ENCODE measurements at regions not wholly inside any gene's neighbourhood (a gene's known extent, or its start where the extent isn't known, plus 50 kb on each side); places are given as distances from the start of the nearest gene placed in this dataset.

DNA sequence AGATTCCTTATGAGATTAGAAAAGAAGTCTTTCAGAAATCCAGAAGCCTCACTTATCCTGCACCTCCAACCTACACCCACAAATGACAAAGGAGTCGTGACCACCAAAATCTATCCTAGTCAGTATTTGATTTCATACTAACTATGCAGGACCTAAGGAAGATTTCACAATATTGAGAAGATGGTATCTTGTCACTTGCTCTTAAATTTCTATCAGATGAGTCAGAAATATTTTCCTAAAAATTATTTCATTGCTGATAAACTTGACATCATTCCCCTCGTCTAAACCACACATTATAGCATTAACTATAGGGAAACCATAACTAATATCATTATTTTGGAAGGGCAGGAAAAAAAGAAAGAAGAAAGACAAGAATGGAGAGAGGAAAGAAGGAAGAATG, 138.0 kb upstream of the THBS1 start:
- DNase-seq (ENCODE audit: low spot score), result no peak

DNA sequence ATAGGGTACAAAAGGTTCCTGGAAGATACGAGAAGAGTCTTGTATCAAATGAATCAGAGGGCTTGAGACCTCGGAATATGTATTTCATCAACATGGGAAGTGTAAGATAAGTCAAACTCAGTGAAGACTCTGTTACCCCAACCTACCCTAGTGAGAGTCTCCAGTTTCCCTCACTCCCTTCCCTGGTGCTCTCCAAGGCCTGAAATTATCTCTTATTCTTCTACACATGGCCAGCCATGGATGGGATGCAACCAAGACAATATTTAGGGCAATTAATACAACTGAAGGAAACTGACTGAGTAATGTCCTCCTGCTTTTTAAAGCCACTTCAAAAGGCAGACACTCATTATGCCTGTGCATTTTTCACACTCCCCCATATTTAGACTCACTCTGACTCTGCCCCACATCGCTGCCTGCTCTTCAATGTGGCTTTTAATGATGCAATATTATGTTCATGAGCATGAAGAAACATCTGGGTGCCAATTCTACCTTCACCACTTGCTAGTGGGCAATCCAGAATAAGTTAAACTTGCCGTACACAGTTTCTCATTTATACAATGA, 137.1 kb upstream of the THBS1 start:
- DNase-seq (ENCODE audit: low spot score), result no peak

DNA sequence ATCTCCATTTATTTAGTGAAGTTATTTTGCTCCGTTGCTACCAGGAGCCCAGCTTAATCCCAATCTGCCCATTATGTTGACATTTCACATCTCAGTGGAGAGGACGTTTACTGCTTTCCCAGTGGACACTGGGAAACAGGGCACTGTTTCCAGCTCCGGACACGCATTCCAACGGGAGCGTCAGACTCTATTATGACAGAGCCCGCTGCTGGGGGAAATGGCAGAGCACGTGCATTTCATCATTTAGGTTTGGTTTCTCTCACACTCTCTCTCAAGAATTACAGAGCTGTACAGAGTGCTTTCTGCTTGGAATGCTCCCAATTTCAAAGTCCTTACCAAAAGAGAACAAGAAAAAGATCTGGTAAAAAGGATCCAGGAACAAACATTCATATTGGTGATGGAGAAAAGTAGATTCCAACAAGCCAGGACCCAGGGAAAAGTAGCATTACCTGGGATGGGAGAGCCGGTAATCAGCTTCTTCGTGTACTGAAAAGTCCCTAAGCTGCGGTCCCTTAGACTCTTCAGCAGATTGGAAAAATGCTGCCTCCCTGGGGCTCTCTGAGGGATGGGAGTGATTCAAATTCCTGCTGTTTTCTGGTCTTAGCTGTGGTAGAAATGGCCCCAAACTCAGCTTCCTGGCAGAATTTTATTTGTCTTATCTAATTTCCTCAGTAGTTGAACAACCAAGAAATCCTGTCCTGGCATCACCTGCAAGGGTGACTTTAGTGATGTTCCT, 136.0 kb upstream of the THBS1 start:
- no peak for DNase-seq (ENCODE audit: low spot score)

DNA sequence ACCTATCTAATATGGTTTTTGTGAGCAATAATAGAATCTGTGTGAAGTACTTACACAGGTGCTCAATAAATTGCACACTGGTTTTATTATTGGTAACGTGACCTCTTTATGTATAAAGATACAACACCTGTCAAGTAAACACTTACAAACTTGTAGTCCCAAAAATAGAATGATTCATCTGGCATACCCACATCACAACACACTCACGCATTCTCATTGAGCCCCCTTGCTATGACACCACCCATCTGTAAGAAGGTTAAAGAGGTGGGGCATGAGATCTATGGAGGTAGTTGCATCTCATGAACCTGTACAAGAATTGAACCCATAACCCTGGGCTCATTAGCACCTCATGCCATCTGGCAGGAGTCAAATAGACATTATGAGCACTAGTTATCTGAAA, 134.9 kb upstream of the THBS1 start:
- no peak for DNase-seq (ENCODE audit: low spot score)

DNA sequence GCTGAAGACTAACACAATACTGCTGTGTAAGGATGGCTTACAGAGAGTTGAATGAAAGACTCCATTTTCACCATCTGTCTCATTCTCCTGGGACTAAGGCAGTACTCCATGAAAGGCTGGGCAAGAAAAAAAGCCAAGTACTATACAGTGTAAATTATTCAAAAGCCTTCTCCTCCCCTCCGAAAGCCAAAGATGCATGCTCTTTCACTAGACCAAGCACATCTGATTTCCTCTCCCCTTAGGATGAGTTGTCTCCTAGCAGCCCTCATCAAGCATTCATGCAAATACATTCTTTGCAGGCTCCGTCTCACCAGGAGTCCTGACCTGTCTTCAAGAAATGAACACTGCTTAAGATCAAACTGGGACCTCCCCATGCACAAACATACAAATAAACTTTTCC, 133.5 kb upstream of the THBS1 start:
- DNase-seq (ENCODE audit: low spot score), result no peak

DNA sequence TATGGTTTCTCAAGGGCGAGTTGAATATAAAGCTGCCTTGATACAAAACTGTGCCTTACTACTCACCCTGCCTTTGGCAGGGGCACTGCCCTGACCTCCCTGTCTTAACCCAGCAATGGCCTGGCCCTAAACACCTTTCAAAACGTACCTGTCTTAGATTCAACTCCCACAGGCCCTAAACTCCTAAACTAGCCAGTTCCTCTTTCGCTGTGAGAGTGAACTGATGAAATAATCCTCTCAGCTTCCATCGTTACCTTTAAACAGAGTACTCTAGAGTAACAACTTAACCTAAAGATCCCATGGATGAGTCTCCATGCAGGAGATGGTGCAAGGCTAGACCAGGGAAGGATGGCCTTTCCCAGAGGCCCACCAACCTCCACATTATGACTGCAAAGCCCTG, 133.0 kb upstream of the THBS1 start:
- no peak for DNase-seq (ENCODE audit: low spot score)

DNA sequence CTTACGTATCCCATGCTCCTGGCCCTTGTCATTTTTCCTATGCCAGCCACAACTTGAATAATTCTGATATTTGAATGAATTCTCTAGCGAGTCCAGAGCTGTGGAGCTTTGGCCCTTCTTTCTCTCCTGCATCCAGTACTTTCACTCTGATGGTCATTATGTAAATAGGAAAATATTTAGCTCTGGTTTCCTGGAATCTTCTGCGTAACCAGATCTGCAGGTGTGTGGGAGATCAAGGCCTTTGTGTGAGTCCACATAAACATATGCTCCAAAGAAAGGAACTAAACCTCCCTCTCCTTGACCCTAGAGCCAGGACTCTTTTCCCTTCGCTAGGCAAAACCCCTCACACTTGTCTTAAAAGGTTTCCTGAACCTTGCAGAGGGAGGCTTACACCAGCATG, 132.5 kb upstream of the THBS1 start:
- DNase-seq (ENCODE audit: low spot score), result no peak

DNA sequence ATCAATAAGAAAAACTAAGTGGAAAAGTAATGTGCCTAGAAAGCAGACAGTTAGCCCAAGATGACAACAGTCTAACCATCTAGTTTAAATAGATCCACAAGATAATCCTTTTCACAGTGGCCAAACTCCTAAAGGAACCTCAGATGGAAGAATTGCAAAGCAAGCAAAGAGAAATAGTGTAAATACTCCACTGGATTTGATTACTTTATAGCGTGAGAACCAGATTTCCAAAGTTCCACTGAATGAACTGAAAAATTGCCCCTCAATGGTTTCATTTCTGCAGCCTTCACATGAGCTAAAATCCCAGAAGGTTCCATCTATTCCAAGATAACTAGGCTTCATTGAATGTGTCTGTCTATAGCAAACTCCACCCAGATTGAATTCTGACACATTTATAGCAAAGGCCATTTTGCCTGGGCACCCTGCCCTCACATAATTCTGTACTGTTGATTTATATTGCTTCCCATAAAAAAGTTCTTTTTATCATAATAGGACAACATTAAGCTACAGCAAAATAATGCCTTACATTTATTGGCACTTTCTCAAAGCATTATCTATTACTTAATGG, 129.7 kb upstream of the THBS1 start:
- peak; percentile 55 for DNase-seq (ENCODE audit: low spot score)

DNA sequence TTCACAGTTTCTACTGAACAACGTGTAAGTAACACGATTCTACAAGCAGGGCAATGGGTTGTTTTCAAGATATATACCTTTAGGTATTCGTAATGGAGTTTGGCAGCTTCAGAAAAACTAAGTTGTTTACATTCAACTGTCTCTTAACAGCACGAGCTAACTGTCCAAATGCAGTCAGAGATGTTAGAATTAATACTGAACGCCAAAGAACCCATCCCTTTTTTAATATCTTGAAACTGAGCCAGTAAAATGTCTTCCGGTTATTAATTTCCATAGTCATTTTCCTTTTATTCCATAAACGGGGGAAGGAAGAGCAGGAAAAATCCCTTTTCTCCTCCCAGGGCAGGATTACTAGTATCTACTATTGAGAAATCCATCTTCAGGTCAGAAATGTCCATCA, 129.0 kb upstream of the THBS1 start:
- no peak for DNase-seq (ENCODE audit: low spot score)

DNA sequence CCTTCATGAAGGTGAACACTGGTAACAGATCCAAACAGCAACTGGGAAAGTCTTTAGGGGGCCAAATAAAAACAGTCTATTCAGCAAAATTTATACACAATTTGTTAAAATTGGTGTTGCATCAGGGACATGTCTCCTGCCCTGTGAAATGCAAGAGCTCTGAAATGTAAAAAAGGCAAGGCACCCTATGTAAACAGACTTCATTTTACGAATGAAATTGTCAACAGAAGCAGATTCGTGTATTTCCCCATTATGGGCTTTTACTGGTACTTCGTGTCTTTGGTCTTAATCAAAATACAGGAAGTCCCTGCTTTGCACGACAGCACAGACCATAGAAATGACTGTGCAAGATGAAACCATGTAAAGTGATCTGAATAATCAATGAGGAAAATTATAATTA, 127.3 kb upstream of the THBS1 start:
- DNase-seq (ENCODE audit: low spot score), result no peak

DNA sequence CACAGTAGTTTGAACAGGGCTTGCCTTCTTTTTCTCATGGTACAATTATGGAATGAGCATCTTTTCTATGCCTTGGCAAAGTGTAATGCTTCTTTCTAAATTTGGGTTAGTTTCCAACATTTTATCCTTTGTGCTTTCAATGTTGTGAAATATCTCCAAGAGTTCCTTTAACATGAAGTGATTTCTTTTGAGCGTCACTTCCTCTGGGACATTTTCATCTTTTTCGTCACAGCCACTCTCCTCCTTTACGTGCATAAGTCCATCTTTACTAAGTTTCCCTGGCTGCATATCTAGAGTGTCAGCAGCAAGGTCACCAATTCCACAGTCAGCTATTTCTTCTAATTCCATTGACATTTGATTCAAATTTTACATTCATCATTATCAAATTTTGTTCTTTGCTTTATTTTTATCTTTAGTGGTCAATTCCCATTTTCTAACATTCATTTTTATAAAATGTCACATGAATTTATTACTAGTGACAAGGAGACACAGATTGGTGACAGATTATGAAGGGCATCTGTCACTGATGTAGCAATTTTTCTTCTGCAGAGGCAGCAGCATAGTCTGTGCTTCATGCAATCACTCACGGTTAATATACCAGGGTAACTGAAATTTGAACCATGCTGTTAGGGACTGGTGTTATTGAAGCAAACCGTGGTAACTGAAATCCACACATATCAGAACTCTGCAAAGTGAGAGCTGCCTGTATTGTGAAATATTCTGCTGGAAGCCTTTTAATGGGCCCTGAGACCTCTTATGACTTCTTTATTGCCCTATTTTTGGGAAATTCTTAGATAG, 126.5 kb upstream of the THBS1 start:
- DNase-seq (ENCODE audit: low spot score), result no peak

DNA sequence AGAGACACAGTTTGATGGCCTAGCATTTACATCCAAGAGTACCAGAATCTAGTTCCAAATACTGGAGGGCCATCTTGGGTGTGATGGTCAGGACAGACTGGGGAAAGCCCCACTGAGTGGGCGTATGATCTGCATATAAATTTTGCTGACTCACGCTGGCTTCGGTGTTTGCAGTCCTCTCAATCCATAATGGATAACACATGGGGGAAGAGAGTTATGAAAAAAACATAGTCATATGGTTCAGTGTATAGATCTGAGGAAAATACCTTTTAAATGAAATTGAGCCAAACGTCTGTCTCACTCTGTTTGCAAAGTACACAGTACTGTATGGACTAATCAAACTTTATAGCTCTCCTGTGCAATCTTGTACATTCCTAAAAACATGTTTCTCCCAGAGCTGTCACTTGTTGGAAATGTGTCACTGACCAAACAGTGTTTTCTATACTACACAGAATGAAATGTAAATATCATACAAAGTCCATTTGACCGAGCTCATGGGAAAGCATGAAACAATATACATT, 125.3 kb upstream of the THBS1 start:
- DNase-seq (ENCODE audit: low spot score), result no peak

DNA sequence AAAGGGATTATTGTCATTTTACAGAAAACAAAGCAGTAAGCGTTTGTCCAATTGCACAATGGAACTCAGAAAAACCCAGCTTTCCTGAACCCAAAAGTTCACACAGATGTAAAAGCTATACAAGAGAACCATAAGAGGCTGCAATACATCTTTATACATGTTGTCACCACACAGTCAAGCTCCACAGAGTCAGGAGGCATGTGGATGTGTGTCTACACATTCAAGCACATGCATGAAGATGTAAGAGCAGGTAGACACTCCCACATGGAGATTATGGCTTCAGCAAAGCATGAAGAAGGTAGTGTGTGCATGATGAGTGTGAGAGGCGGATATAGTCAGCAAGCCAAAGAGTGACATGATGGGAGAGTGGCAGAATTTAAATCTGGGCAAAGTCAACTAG, 124.7 kb upstream of the THBS1 start:
- DNase-seq (ENCODE audit: low spot score), result no peak

DNA sequence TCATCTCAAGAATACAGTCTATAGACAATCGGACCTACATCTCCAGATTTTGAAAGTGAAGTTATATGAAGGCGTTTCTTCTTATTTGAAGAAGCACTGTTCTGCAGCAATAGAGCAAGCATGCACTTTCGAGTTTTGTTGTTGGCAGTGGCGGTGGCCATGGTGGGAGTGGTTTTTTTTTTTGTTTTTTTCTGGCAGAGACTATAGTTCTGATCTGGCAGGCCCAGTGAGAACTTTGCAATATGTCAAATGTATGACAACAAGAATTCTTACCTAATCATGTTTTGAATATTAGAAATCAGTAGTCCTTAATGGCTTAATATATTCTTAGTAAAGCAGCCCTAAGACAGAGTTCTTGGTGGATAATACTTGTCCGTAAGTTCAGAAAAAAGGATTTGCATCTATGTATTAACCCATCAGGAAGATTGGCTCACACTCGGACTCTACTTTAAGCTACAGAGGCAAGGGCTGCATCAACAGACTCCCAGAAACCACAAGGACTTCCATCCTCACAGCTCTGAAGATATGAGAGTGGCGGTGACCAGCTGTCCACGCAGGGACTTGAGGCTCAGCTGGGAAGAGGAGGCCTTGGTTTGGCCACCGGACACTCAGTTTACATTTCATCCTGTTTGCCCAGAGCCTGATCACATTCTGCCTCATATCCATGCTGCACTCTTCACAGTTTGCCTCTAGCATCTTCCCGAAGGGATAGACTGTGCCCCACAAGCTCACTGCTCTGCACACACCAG, 124.1 kb upstream of the THBS1 start:
- DNase-seq (ENCODE audit: low spot score), result no peak

DNA sequence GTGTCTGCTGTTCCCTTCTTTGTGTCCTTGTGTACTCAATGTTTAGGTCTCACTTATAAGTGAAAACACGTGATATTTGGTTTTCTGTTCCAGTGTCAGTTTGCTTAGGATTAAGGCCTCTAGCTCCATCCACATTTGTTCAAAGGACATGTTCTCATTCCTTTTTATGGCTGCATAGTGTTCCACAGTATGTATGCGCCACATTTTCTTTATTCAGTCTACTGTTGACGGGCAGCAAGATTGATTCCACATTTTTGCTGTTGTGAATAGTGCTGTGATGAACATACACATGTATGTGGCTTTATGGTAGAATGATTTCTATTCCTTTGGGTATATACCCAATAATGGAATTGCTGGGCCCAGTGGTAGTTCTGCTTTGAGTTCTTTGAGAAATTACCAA, 122.7 kb upstream of the THBS1 start:
- DNase-seq (ENCODE audit: low spot score), result no peak

DNA sequence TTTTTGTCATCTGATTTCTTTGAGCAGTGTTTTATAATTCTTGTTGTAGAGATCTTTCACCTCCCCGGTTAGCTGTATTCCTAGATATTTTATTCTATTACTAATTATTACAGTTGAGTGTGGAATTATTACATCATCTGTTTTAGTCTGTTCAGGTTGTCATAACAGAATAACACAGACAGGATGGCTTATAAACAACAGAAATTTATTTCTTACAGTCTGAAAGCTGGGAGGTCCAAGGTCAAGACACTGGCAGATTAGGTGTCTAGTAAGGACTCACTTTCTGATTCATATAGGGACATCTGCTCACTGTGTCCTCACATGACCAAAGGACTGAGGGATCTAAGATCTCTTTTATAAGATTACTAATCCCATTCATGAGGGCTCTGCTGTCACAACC, 121.3 kb upstream of the THBS1 start:
- no peak for DNase-seq (ENCODE audit: low spot score)

DNA sequence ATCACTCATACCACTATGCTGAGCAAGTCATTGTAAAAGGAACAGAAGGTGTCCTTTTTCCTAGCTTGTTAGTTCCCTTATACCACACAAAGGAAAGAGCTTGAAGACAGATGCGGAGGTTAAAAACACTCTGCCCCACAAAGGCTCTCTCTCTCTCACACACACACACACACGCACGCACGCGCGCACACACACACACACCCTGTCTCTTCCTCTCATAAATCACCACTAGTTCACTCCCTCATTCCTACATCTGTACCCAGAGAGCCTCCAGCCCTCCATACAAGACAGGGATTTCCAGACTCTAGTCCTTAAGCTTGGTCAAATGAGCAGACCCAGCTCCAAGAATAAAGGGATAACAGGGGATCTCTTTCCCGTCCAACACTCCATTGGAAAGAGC, 120.1 kb upstream of the THBS1 start:
- no peak for DNase-seq (ENCODE audit: low spot score)

DNA sequence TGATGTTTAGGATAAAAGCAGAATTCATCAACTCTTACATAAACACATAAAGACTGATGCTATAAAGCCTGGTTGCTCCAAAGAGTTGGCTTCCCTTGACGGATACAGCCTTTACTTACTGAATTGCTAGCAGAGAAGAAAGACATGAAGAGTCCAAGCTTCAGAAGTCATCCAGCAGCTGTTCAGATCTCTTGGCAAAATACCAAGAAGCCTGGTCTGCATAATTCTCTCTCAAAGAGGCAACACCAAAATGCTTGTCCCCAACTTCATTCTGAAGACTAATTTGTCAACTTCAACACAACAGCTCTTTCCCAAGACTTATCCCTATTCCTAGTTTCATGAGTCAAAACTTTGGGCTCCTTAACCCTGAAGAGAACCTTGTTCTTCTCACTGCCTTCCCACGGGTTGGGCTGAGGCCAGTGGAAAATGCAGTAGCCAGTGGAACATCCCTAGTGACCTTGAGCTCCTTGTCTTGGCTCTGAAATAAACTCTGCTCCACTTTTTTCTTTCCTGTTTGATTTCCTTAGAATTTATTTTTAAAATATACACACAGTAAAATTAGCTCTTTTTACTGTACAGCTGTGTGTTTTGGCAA, 119.2 kb upstream of the THBS1 start:
- DNase-seq (ENCODE audit: low spot score), result no peak

DNA sequence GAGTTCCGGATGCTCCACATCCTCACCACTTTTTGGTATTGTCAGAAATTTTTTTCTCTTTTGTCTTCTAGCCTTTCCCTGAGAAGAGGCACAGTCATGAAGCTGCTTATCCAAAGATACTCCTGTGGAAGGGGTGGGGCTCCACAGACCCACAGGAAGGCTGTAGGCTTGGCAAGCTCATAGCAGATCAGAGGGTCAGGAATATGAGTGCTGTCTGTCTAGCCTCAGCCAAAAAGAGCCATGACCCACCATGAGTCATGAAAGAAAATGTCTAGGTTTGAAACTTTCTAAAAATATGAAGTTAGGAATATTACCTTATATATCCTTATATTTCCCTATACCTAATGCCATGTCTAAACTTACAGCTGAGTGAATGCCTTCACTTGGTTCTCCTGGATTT, 118.2 kb upstream of the THBS1 start:
- no peak for DNase-seq (ENCODE audit: low spot score)

DNA sequence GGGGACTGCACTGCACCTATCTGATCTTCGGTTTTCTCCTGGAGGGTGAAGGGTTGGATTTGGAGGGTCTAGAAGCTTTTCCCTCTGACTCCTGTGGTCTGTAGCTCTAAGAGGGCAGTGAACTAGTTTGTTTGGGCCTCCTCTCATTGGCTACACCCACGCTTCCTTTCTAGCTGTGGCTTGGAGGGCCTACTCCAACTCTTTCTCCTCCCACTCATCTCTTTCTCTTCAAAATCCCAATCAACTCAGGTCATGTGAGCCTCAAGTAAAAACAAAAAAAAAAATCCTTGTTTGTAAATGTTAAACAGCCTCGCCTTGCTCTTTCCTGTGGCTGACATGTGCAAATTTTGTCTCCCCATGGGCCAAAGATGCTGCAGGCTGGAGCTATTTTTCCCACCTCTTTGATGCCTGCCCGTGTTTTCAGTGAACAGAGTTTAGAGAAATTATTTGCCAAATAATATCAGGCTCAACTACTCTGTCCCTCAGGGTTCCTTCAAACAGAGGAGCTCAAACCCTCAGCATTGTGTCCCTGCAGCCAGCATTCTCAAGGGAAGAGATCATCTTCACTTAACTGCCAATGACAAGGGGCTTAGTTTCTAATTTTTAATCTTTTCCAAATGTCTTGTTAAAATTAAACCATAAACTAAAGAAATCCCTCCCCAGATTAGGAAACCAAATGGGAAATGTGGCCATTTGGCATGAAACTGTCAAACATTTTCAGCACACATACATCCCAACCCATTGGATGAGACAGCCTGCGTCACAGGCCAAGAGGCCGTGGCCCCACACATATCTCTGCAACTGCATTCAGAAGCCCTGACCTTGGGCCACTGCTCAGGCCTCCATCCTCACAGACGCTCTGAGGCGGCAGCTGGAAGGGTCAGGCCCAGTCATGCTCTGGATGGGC, 114.8 kb upstream of the THBS1 start:
- no peak for DNase-seq (ENCODE audit: low spot score)
